Natural killer cell (primary cell): ENCODE measurements at regions not wholly inside any gene's neighbourhood (a gene's known extent, or its start where the extent isn't known, plus 50 kb on each side); places are given as distances from the start of the nearest gene placed in this dataset.

Source experiments
- ATAC-seq, 3 donors: fragments of 150-1000 bp in 2 of 3; fragments of 200-7000 bp in 1 of 3; cut with Tn5 transposase; 1 replicate in 1 of 3; 2 replicates in 2 of 3; pipeline ENCODE4 v1.10.0; 2021; ENCODE audit warnings: mild to moderate bottlenecking in 2 of 3, moderate library complexity in 2 of 3
- DNase-seq, 2 donors: peaks; one replicate each; pipeline versions ENCODE4 v3.0.0 to v3.0.0-alpha.2; 2013 to 2021; ENCODE audit warnings: mixed read lengths in 1 of 2
- H3K27ac ChIP-seq: one replicate; pipeline ENCODE4 v1.5.1; 2013; ENCODE audit warnings: mild to moderate bottlenecking, low read length
- H3K27me3 ChIP-seq: one replicate; pipeline ENCODE4 v1.6.1; 2013; ENCODE audit warnings: low read length; ENCODE audit not compliant: control insufficient read depth, insufficient read depth
- H3K36me3 ChIP-seq: one replicate; pipeline ENCODE4 v1.6.1; 2013; ENCODE audit warnings: low read length; ENCODE audit not compliant: control insufficient read depth, insufficient read depth
- H3K4me1 ChIP-seq: one replicate; pipeline ENCODE4 v1.6.1; 2013; ENCODE audit warnings: low read length; ENCODE audit not compliant: control insufficient read depth, insufficient read depth
- H3K4me3 ChIP-seq: one replicate; pipeline ENCODE4 v1.5.1; 2013; ENCODE audit warnings: low read length
- H3K9me3 ChIP-seq: one replicate; pipeline ENCODE4 v1.6.1; 2013; ENCODE audit warnings: low read length; ENCODE audit not compliant: control insufficient read depth, insufficient read depth
- H3K27ac Mint-ChIP-seq, 2 donors: one replicate each; pipeline ENCODE4 v1.8.0; 2022; ENCODE audit warnings: mild to moderate bottlenecking in 2 of 2, mixed read lengths in 2 of 2, moderate library complexity in 1 of 2
- H3K27me3 Mint-ChIP-seq, 2 donors: one replicate each; pipeline ENCODE4 v1.8.0; 2022; ENCODE audit warnings: low read depth in 2 of 2, mixed read lengths in 2 of 2
- H3K36me3 Mint-ChIP-seq: one replicate; pipeline ENCODE4 v1.8.0; 2022; ENCODE audit warnings: mixed read lengths
- H3K4me1 Mint-ChIP-seq, 2 donors: one replicate each; pipeline ENCODE4 v1.8.0; 2022; ENCODE audit warnings: mixed read lengths in 2 of 2
- H3K4me3 Mint-ChIP-seq: one replicate; pipeline ENCODE4 v1.8.0; 2022; ENCODE audit warnings: mild to moderate bottlenecking, moderate library complexity, mixed read lengths
- H3K9me3 Mint-ChIP-seq, 2 donors: one replicate each; pipeline ENCODE4 v1.8.0; 2022; ENCODE audit warnings: mixed read lengths in 2 of 2
- CTCF ChIP-seq: fragments of 200-600 bp; IDR thresholded peaks from one replicate; pipeline ENCODE4 v1.8.0; 2022; ENCODE audit warnings: antibody characterized with exemption
- WGBS: methylation state at CpG from one replicate; pipeline ENCODE4 v1.1.7; 2013; ENCODE audit warnings: missing lambda C conversion rate; ENCODE audit not compliant: insufficient coverage; 5-methylcytosine and 5-hydroxymethylcytosine counted together
- intact Hi-C: fragments of 100-400 bp; cut with micrococcal nuclease; formaldehyde crosslinking; loops from one replicate; pipeline ENCODE4 v1.14.2; 2022

GRCh38 chr2:53087262-53087873 is 680.2 kb upstream of the CHAC2 start:
- Mint-ChIP-seq H3K27ac (no peak overlapping the region), H3K9me3 (peaks cover 17 to 18% of the 10 kb centered on the region in 2 donors), H3K27me3 (no peaks in the 10 kb centered on the region), H3K4me1 (no peaks in the 10 kb centered on the region), H3K4me3 (no peak overlapping the region), H3K36me3 (peaks cover 13% of the 10 kb centered on the region)
- Histone ChIP-seq H3K9me3 (no peaks in the 10 kb centered on the region), H3K36me3 (no peaks in the 10 kb centered on the region), H3K27ac (no peak overlapping the region), H3K4me1 (no peaks in the 10 kb centered on the region), H3K27me3 (no peaks in the 10 kb centered on the region), H3K4me3 (no peak overlapping the region)
- DNase-seq (no peak), ATAC-seq (no peak)
- intact Hi-C loops = no loop called here
- WGBS = 100% methylated on average over 1 of the region's 1 CpG
- no peak for TF ChIP-seq CTCF

GRCh38 chr2:53077413-53077812 is 690.2 kb upstream of the CHAC2 start:
- no peak for TF ChIP-seq CTCF
- Histone ChIP-seq H3K27me3 (no peaks in the 10 kb centered on the region), H3K27ac (no peak overlapping the region), H3K4me1 (no peaks in the 10 kb centered on the region), H3K4me3 (no peak overlapping the region), H3K36me3 (no peaks in the 10 kb centered on the region), H3K9me3 (peaks cover 8% of the 10 kb centered on the region)
- Mint-ChIP-seq H3K9me3 (peaks cover 19 to 26% of the 10 kb centered on the region in 2 donors), H3K4me3 (no peak overlapping the region), H3K4me1 (no peaks in the 10 kb centered on the region), H3K27me3 (no peaks in the 10 kb centered on the region), H3K36me3 (peaks cover 13% of the 10 kb centered on the region), H3K27ac (no peak overlapping the region)
- ATAC-seq (no peak), DNase-seq (no peak)
- intact Hi-C loops = no loop called here

- no peaks in the 10 kb centered on the region for H3K27me3 Mint-ChIP-seq
- TF ChIP-seq CTCF = no peak
These were observed 691.8 kb upstream of the CHAC2 start for GRCh38 chr2:53075760-53076159.

GRCh38 chr2:53067533-53067932 is 700.1 kb upstream of the CHAC2 start:
- Mint-ChIP-seq H3K4me1 (no peaks in the 10 kb centered on the region), H3K4me3 (no peak overlapping the region), H3K9me3 (peaks cover 8 to 12% of the 10 kb centered on the region in 2 donors), H3K27me3 (no peaks in the 10 kb centered on the region), H3K27ac (no peak overlapping the region), H3K36me3 (no peaks in the 10 kb centered on the region)
- Histone ChIP-seq H3K4me1 (no peaks in the 10 kb centered on the region), H3K36me3 (no peaks in the 10 kb centered on the region), H3K9me3 (no peaks in the 10 kb centered on the region), H3K4me3 (no peak overlapping the region), H3K27ac (no peak overlapping the region), H3K27me3 (no peaks in the 10 kb centered on the region)
- no peak for TF ChIP-seq CTCF
- intact Hi-C loops = no loop called here
- no peak for ATAC-seq
- 72% methylated on average over 2 of the region's 2 CpGs for WGBS
- no peak for DNase-seq

More at GRCh38 chr2:53075760-53076159, 691.8 kb upstream of the CHAC2 start:
- H3K27ac ChIP-seq = no peak overlapping the region
- intact Hi-C loops = no loop called here
- Mint-ChIP-seq H3K4me3 (no peak overlapping the region), H3K9me3 (peaks cover 12 to 26% of the 10 kb centered on the region in 2 donors), H3K36me3 (peaks cover 10% of the 10 kb centered on the region), H3K27ac (no peak overlapping the region), H3K4me1 (no peaks in the 10 kb centered on the region)
- WGBS = 88% methylated on average over 1 of the region's 1 CpG
- DNase-seq (no peak), ATAC-seq (no peak)
- H3K27me3 ChIP-seq = no peaks in the 10 kb centered on the region
- H3K4me3 ChIP-seq = no peak overlapping the region
- no peaks in the 10 kb centered on the region for H3K4me1 ChIP-seq
- H3K36me3 ChIP-seq = no peaks in the 10 kb centered on the region
- H3K9me3 ChIP-seq = peaks cover 5% of the 10 kb centered on the region
